Keratinocyte (primary cell): ENCODE measurements at regions not wholly inside any gene's neighbourhood (a gene's known extent, or its start where the extent isn't known, plus 50 kb on each side); places are given as distances from the start of the nearest gene placed in this dataset.
"Not testable (repeated sequence)": the region's sequence is repeated elsewhere in the genome, so short reads cannot be mapped to it uniquely, and the experiment has no call there.

ENCODE experiments used
- DNase-seq: peaks from one replicate; pipeline ENCODE4 v3.0.0-alpha.2; 2011; ENCODE audit warnings: low read depth, missing footprints, low spot score
- FAIRE-seq: peaks from 2 replicates; lab custom pipeline; 2011; peaks lifted over from hg19 to GRCh38; lab: Jason Lieb, UNC
- H2AFZ ChIP-seq: 2 replicates; pipeline ENCODE4 v1.6.0; 2012; ENCODE audit warnings: low read length, control low read depth, inconsistent platforms; ENCODE audit not compliant: control insufficient read depth
- H3K27ac ChIP-seq: 2 replicates; pipeline ENCODE4 v1.5.1; 2011; ENCODE audit warnings: low read length; ENCODE audit not compliant: control insufficient read depth, insufficient read depth
- H3K27me3 ChIP-seq: 3 replicates; pipeline ENCODE4 v1.6.0; 2011; ENCODE audit warnings: low read length; ENCODE audit not compliant: control insufficient read depth, insufficient read depth; ENCODE audit errors: extremely low read depth
- H3K36me3 ChIP-seq, 2 experiments: 2 replicates in 1 of 2; 3 replicates in 1 of 2; pipeline ENCODE4 v1.5.1; 2011; ENCODE audit warnings: low read length in 2 of 2, mild to moderate bottlenecking in 1 of 2; ENCODE audit not compliant: control insufficient read depth in 2 of 2, insufficient read depth in 2 of 2; ENCODE audit errors: extremely low read depth in 1 of 2
- H3K4me1 ChIP-seq: 3 replicates; pipeline ENCODE4 v1.5.1; 2011; ENCODE audit warnings: low read length; ENCODE audit not compliant: control insufficient read depth, insufficient read depth; ENCODE audit errors: extremely low read depth
- H3K4me2 ChIP-seq: 3 replicates; pipeline ENCODE4 v1.6.0; 2011; ENCODE audit warnings: low read depth, low read length; ENCODE audit not compliant: control insufficient read depth, insufficient read depth; ENCODE audit errors: extremely low read depth
- H3K4me3 ChIP-seq, 3 experiments: fragments of 200-600 bp in 1 of 3; sonication (generic) in 1 of 3; 2 replicates in 2 of 3; 3 replicates in 1 of 3; pipeline ENCODE4 v1.5.1; 2011 to 2016; ENCODE audit warnings: low read length in 3 of 3, mild to moderate bottlenecking in 3 of 3, control low read depth in 2 of 3, inconsistent platforms in 1 of 3, low read depth in 1 of 3, mixed read lengths in 1 of 3, mixed run types in 1 of 3, moderate library complexity in 1 of 3; ENCODE audit not compliant: control insufficient read depth in 2 of 3, insufficient read depth in 2 of 3; ENCODE audit errors: extremely low read depth in 1 of 3
- H3K79me2 ChIP-seq: 2 replicates; pipeline ENCODE4 v1.6.0; 2012; ENCODE audit warnings: low read length; ENCODE audit not compliant: control insufficient read depth, insufficient read depth
- H3K9ac ChIP-seq: 3 replicates; pipeline ENCODE4 v1.6.0; 2011; ENCODE audit warnings: low read length; ENCODE audit not compliant: control insufficient read depth, insufficient read depth; ENCODE audit errors: extremely low read depth
- H3K9me1 ChIP-seq: 3 replicates; pipeline ENCODE4 v1.6.0; 2011; ENCODE audit warnings: low read length; ENCODE audit not compliant: control insufficient read depth, insufficient read depth; ENCODE audit errors: extremely low read depth
- H3K9me3 ChIP-seq: 2 replicates; pipeline ENCODE4 v1.5.1; 2012; ENCODE audit warnings: low read depth, low read length; ENCODE audit not compliant: control insufficient read depth
- H4K20me1 ChIP-seq: 3 replicates; pipeline ENCODE4 v1.6.0; 2011; ENCODE audit warnings: low read length; ENCODE audit not compliant: control insufficient read depth, insufficient read depth; ENCODE audit errors: extremely low read depth
- CTCF ChIP-seq, 3 experiments: IDR thresholded peaks in 1 of 3; conservative IDR thresholded peaks in 1 of 3; optimal IDR thresholded peaks in 1 of 3; 2 replicates in 2 of 3; 3 replicates in 1 of 3; pipeline versions ENCODE3 to v1.5.1; 2011; ENCODE audit warnings: low read length in 3 of 3, mild to moderate bottlenecking in 3 of 3, moderate library complexity in 2 of 3, control low read depth in 1 of 3, inconsistent platforms in 1 of 3; ENCODE audit not compliant: insufficient read depth in 2 of 3; ENCODE audit errors: extremely low read depth in 1 of 3
- EZH2 ChIP-seq: IDR thresholded peaks from one replicate; pipeline ENCODE4 v1.6.1; 2012; ENCODE audit warnings: inconsistent platforms, mild to moderate bottlenecking, low read length, moderate library complexity
- dilution Hi-C: fragments of 300-500 bp; cut with MboI; formaldehyde crosslinking; loops from one replicate; pipeline ENCODE4 v1.7.0; 2020; ENCODE audit warnings: low sequenced_read_pairs; ENCODE audit not compliant: extremely low pct_ligation_motif_present

DNA sequence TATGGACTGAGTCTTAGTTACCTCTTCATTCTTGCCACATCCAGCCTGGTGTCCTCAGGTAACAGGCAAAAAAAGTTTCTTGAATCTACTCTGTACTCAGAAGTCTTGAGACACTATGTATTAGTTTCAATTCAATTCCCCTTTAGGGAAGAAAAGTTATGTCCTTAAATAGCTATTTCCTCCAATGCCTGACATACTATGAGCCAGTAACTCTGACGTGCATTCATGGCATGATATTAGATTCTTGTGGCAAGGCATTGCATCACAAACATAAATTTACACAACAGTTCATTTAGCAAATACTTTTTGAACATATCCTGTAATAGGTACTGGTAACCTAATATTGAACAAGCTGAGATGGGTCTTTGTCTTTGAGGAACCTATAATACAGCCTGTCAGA lies 109.3 kb upstream of the FOXB1 start:
- H3K9ac ChIP-seq: no peak overlapping the region
- no peaks in the 10 kb centered on the region for H4K20me1 ChIP-seq
- no peak overlapping the region for H2AFZ ChIP-seq
- no peaks in the 10 kb centered on the region for H3K36me3 ChIP-seq
- no peak overlapping the region for H3K27ac ChIP-seq
- TF ChIP-seq EZH2: no peak
- no peak for TF ChIP-seq CTCF (optimal IDR thresholded peaks at IDR 0.05 in 1 of 3, IDR thresholded peaks at IDR 0.05 in 1 of 3, conservative IDR thresholded peaks at IDR 0.05 in 1 of 3; ENCODE audit: extremely low read depth in 1 of 3, insufficient read depth in 2 of 3, low read length in 3 of 3)
- no peak overlapping the region for H3K4me2 ChIP-seq
- H3K9me1 ChIP-seq: no peaks in the 10 kb centered on the region
- FAIRE-seq: no peak
- no peaks in the 10 kb centered on the region for H3K9me3 ChIP-seq
- H3K79me2 ChIP-seq: no peaks in the 10 kb centered on the region
- dilution Hi-C loops: no loop called here
- no peak overlapping the region for H3K4me3 ChIP-seq
- H3K4me1 ChIP-seq: no peaks in the 10 kb centered on the region
- no peak for DNase-seq
- peaks cover 4% of the 10 kb centered on the region for H3K27me3 ChIP-seq

GRCh38 chr15:59892985-59893384 lies 111.1 kb upstream of the FOXB1 start:
- H3K9me3 ChIP-seq: no peaks in the 10 kb centered on the region
- H3K4me3 ChIP-seq: no peak overlapping the region
- H3K9ac ChIP-seq: no peak overlapping the region
- no peaks in the 10 kb centered on the region for H3K36me3 ChIP-seq
- no peaks in the 10 kb centered on the region for H4K20me1 ChIP-seq
- H3K79me2 ChIP-seq: no peaks in the 10 kb centered on the region
- H3K4me1 ChIP-seq: no peaks in the 10 kb centered on the region
- H3K4me2 ChIP-seq: no peak overlapping the region
- no peak overlapping the region for H2AFZ ChIP-seq
- no peaks in the 10 kb centered on the region for H3K9me1 ChIP-seq
- TF ChIP-seq CTCF (optimal IDR thresholded peaks at IDR 0.05 in 1 of 3, IDR thresholded peaks at IDR 0.05 in 1 of 3, conservative IDR thresholded peaks at IDR 0.05 in 1 of 3; ENCODE audit: extremely low read depth in 1 of 3, insufficient read depth in 2 of 3, low read length in 3 of 3) (no peak), EZH2 (no peak)
- dilution Hi-C loops: no loop called here
- no peak overlapping the region for H3K27ac ChIP-seq
- peaks cover 4% of the 10 kb centered on the region for H3K27me3 ChIP-seq
- DNase-seq (no peak), FAIRE-seq (peak; percentile 44)

GRCh38 chr15:59887870-59888269 lies 116.2 kb upstream of the FOXB1 start:
- H3K27me3 ChIP-seq, DNase-seq, H3K9me1 ChIP-seq, H3K9me3 ChIP-seq, H2AFZ ChIP-seq, H3K79me2 ChIP-seq, H3K9ac ChIP-seq, H3K4me3 ChIP-seq, dilution Hi-C loops, FAIRE-seq, H3K4me2 ChIP-seq, H3K36me3 ChIP-seq, H3K27ac ChIP-seq, H4K20me1 ChIP-seq: not testable (repeated sequence)
- peaks cover 17% of the 10 kb centered on the region for H3K4me1 ChIP-seq
